K562 (cell line): ENCODE measurements at regions not wholly inside any gene's neighbourhood (a gene's known extent, or its start where the extent isn't known, plus 50 kb on each side); places are given as distances from the start of the nearest gene placed in this dataset.
A peak's percentile ranks its signal among the peaks of the same experiment; 100 is the strongest.

Source experiments
- TAF9B ChIP-seq: fragments of 450-650 bp; IDR thresholded peaks from 2 replicates; pipeline ENCODE4 v1.6.1; 2018; ENCODE audit warnings: mild to moderate bottlenecking; ENCODE audit not compliant: partially characterized antibody
- TF ChIP-seq, protein P1 (sequence below), 2 experiments: fragments of 450-650 bp in 1 of 2; sonication (generic) in 1 of 2; formaldehyde crosslinking in 1 of 2; IDR thresholded peaks; 2 replicates each; pipeline versions ENCODE4 v1.7.1 to v1.9.0; 2016 to 2022; ENCODE audit warnings: inconsistent platforms in 1 of 2, mild to moderate bottlenecking in 1 of 2, missing genetic modification reagents in 1 of 2
- TF ChIP-seq, protein P2 (sequence below): sonication (generic); formaldehyde crosslinking; IDR thresholded peaks from 2 replicates; pipeline ENCODE4 v1.8.1; 2022; ENCODE audit warnings: missing genetic modification reagents
- TF ChIP-seq, protein P3 (sequence below): fragments of 250-450 bp; sonication (Bioruptor Pico); IDR thresholded peaks from 2 replicates; pipeline ENCODE4 v1.8.0; 2021; ENCODE audit warnings: borderline replicate concordance, mild to moderate bottlenecking, moderate library complexity; ENCODE audit not compliant: poor library complexity, severe bottlenecking
- TF ChIP-seq, protein P4 (sequence below), 2 experiments: fragments of 450-650 bp; IDR thresholded peaks; 2 replicates each; pipeline ENCODE4 v1.6.1; 2016; ENCODE audit warnings: mild to moderate bottlenecking in 2 of 2, borderline replicate concordance in 1 of 2, low read depth in 1 of 2, moderate library complexity in 1 of 2

DNA sequence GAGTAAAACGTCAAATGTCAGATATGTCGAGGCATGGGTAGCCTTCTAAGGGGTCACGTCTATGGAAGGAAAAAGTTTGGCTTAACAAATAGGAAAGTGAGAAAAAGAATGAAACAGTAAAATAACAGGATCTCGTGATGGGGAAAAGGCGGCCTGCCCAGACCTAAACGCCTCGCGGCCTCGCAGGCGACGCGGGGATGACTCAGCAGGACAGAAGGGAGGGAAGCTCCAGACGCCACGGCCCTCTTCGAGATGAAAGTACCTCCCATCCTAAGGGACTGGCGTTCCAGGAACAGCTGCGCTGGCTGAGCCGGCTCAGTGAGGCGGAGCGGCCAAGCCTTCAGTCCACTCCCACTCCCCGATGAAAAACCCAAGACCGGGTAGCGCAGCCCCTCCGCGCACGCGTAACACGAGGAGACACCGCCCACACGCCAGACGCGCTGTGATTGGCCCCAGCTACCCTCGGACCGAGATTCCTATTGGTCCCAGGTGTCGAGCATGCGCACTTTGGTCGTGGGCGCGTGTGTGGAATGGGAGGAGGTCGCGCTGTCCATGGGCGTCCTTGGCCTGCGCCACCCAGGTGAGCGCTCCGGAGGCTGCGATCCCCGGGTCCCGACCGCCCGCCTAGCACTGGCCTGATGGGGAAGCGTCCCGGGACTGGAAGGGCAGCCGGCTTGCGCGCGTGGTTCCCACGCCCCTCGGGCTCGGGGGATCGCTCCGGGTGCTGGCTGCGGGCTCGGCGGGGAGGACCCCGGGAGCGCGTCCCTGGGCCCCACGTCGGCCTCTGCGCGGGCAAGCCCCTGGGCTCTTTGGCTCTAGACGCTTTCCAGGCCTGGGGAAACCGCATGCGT is 588.5 kb downstream of the MTRR start (continued):
- TF ChIP-seq, protein P1, sequence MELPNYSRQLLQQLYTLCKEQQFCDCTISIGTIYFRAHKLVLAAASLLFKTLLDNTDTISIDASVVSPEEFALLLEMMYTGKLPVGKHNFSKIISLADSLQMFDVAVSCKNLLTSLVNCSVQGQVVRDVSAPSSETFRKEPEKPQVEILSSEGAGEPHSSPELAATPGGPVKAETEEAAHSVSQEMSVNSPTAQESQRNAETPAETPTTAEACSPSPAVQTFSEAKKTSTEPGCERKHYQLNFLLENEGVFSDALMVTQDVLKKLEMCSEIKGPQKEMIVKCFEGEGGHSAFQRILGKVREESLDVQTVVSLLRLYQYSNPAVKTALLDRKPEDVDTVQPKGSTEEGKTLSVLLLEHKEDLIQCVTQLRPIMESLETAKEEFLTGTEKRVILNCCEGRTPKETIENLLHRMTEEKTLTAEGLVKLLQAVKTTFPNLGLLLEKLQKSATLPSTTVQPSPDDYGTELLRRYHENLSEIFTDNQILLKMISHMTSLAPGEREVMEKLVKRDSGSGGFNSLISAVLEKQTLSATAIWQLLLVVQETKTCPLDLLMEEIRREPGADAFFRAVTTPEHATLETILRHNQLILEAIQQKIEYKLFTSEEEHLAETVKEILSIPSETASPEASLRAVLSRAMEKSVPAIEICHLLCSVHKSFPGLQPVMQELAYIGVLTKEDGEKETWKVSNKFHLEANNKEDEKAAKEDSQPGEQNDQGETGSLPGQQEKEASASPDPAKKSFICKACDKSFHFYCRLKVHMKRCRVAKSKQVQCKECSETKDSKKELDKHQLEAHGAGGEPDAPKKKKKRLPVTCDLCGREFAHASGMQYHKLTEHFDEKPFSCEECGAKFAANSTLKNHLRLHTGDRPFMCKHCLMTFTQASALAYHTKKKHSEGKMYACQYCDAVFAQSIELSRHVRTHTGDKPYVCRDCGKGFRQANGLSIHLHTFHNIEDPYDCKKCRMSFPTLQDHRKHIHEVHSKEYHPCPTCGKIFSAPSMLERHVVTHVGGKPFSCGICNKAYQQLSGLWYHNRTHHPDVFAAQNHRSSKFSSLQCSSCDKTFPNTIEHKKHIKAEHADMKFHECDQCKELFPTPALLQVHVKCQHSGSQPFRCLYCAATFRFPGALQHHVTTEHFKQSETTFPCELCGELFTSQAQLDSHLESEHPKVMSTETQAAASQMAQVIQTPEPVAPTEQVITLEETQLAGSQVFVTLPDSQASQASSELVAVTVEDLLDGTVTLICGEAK (IDR thresholded peaks at IDR 0.05), result peak; percentile 67; the same call in 1 of the 2 replicates
- TF ChIP-seq, protein P1 (CRISPR knock-in tag; IDR thresholded peaks at IDR 0.05), result no peak
- TF ChIP-seq, protein P2, sequence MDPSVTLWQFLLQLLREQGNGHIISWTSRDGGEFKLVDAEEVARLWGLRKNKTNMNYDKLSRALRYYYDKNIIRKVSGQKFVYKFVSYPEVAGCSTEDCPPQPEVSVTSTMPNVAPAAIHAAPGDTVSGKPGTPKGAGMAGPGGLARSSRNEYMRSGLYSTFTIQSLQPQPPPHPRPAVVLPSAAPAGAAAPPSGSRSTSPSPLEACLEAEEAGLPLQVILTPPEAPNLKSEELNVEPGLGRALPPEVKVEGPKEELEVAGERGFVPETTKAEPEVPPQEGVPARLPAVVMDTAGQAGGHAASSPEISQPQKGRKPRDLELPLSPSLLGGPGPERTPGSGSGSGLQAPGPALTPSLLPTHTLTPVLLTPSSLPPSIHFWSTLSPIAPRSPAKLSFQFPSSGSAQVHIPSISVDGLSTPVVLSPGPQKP (CRISPR knock-in tag), result no peak
- peak; percentile 61 for TF ChIP-seq TAF9B
- TF ChIP-seq, protein P3, sequence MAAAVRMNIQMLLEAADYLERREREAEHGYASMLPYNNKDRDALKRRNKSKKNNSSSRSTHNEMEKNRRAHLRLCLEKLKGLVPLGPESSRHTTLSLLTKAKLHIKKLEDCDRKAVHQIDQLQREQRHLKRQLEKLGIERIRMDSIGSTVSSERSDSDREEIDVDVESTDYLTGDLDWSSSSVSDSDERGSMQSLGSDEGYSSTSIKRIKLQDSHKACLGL (CRISPR knock-in tag), result no peak
- TF ChIP-seq, protein P4, sequence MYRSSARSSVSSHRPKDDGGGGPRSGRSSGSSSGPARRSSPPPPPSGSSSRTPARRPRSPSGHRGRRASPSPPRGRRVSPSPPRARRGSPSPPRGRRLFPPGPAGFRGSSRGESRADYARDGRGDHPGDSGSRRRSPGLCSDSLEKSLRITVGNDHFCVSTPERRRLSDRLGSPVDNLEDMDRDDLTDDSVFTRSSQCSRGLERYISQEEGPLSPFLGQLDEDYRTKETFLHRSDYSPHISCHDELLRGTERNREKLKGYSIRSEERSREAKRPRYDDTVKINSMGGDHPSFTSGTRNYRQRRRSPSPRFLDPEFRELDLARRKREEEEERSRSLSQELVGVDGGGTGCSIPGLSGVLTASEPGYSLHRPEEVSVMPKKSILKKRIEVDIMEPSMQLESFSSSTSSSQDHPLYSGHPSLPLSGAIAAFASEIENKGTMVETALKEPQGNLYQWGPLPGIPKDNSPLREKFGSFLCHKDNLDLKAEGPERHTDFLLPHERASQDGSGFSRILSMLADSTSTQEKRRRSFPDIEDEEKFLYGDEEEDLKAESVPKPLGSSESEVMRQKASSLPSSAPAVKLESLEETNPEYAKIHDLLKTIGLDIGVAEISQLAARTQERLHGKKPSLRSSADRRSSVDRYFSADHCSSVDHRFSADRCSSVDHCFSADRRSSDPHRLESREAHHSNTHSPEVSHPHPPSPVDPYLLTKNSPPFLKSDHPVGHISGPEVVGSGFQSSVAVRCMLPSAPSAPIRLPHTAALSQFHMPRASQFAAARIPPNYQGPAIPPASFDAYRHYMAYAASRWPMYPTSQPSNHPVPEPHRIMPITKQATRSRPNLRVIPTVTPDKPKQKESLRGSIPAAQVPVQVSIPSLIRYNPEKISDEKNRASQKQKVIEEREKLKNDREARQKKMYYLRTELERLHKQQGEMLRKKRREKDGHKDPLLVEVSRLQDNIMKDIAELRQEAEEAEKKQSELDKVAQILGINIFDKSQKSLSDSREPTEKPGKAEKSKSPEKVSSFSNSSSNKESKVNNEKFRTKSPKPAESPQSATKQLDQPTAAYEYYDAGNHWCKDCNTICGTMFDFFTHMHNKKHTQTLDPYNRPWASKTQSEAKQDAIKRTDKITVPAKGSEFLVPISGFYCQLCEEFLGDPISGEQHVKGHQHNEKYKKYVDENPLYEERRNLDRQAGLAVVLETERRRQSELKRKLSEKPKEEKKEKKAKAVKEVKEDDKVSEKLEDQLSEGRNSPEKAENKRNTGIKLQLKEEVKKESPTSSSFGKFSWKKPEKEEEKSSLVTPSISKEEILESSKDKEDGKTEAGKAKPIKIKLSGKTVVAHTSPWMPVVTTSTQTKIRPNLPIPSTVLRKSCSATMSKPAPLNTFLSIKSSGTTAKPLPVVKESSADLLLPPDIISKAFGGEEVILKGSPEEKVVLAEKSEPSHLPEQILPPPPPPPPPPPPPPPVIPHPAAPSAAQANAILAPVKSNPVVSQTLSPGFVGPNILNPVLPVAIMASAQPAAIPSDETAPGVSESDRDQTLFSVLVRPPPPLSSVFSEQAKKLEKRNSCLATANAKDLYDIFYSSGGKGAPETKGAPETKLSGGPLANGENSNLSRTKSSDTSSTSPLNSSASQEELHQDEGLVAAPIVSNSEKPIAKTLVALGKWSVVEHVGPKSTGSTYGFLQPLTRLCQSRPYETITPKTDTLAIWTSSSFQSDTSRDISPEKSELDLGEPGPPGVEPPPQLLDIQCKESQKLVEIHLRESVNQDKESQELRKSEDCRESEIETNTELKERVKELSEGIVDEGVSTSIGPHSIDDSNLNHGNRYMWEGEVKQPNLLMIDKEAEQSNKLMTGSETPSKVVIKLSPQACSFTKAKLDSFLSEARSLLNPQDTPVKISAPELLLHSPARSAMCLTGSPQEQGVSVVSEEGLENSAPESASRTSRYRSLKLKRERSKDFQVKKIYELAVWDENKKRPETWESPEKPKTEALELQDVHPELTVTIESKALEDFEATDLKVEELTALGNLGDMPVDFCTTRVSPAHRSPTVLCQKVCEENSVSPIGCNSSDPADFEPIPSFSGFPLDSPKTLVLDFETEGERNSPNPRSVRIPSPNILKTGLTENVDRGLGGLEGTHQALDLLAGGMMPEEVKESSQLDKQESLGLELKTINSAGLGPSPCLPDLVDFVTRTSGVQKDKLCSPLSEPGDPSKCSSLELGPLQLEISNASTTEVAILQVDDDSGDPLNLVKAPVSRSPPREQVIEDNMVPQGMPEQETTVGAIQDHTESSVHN (IDR thresholded peaks at IDR 0.05; ENCODE audit: borderline replicate concordance in 1 of 2, low read depth in 1 of 2), result peak in 1 of 2 experiments; percentile 51; a peak in 1 of 4 replicates
